Mammary epithelial cell (primary cell): ENCODE measurements at regions not wholly inside any gene's neighbourhood (a gene's known extent, or its start where the extent isn't known, plus 50 kb on each side); places are given as distances from the start of the nearest gene placed in this dataset.

Experiments
- EZH2 ChIP-seq: IDR thresholded peaks from 2 replicates; pipeline ENCODE4 v1.6.1; 2012; ENCODE audit warnings: low read length, inconsistent platforms, borderline replicate concordance
- TF ChIP-seq, protein P1 (sequence below), 2 donors: IDR thresholded peaks in 1 of 2; conservative IDR thresholded peaks in 1 of 2; 2 replicates each; pipeline ENCODE4 v1.5.1; 2011 to 2012; ENCODE audit warnings: inconsistent platforms in 2 of 2, low read length in 2 of 2, mild to moderate bottlenecking in 2 of 2, control low read depth in 1 of 2, low read depth in 1 of 2; ENCODE audit not compliant: insufficient read depth in 1 of 2; ENCODE audit errors: extremely low read depth in 1 of 2

DNA sequence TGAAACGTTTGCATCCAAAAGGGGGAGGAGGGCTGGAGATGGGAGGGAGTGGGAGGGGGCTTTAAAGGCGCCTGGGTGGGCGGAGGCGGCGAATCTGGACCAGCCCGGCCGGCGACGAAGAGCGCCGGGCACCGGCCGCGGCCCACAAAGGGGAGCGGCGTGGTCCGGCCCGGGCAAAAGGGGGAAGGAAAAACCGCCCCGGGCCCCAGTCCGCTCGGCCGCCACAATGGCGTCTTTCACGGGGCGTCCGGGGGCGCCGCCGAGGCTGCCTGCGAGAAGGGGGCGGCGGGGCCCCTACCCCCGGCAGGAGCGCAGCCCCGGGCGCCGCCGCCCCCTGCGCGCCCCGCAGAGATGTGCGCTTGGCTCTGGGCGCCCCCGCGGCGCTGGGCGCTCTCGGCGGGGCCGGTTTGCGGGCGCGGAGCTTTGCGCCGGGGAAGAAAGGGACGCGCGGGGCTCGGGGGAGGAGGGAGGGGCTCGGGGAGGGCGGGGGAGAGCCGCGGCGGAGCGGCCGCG is 108.1 kb upstream of the KCTD1 start:
- no peak for TF ChIP-seq EZH2
- TF ChIP-seq, protein P1, sequence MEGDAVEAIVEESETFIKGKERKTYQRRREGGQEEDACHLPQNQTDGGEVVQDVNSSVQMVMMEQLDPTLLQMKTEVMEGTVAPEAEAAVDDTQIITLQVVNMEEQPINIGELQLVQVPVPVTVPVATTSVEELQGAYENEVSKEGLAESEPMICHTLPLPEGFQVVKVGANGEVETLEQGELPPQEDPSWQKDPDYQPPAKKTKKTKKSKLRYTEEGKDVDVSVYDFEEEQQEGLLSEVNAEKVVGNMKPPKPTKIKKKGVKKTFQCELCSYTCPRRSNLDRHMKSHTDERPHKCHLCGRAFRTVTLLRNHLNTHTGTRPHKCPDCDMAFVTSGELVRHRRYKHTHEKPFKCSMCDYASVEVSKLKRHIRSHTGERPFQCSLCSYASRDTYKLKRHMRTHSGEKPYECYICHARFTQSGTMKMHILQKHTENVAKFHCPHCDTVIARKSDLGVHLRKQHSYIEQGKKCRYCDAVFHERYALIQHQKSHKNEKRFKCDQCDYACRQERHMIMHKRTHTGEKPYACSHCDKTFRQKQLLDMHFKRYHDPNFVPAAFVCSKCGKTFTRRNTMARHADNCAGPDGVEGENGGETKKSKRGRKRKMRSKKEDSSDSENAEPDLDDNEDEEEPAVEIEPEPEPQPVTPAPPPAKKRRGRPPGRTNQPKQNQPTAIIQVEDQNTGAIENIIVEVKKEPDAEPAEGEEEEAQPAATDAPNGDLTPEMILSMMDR (conservative IDR thresholded peaks at IDR 0.05 in 1 of 2, IDR thresholded peaks at IDR 0.05 in 1 of 2; ENCODE audit: extremely low read depth in 1 of 2, insufficient read depth in 1 of 2, low read depth in 1 of 2, low read length in 2 of 2): no peak
